ENCODE measurements at regions not wholly inside any gene's neighbourhood (a gene's known extent, or its start where the extent isn't known, plus 50 kb on each side); places are given as distances from the start of the nearest gene placed in this dataset.

DNA sequence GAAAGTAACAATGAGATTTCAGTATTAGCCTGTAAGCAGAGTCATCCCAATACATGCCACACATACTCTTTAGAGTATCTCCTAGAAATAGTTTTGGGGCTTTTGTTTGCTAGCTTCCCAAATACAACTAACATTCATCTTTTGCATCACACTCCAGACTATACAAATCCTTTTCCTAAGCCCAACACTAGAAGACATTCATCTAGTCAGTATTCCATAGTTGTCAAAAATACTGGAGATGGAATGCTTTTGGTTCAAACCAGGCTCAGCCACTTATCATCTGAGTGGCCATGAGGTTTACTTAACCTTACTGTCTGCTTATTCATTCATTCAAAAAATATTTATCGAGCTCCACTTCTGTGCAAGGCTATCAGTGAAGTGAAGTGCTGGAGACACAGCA is 205.1 kb upstream of the SGCD start:
- TF ChIP-seq CTCF (IDR thresholded peaks at IDR 0.05 in 8 of 11, conservative IDR thresholded peaks at IDR 0.05 in 3 of 11) (no peak), POLR2A (IDR thresholded peaks at IDR 0.05) (no peak), POLR2AphosphoS5 (IDR thresholded peaks at IDR 0.05) (no peak)

All from spleen (tissue), 7 donors.